Glutamatergic neuron (in vitro differentiated cells): ENCODE measurements at regions not wholly inside any gene's neighbourhood (a gene's known extent, or its start where the extent isn't known, plus 50 kb on each side); places are given as distances from the start of the nearest gene placed in this dataset.

Source experiments
- DNase-seq: peaks from one replicate; pipeline ENCODE4 v3.0.0; 2022
- H3K27ac Mint-ChIP-seq: one replicate; pipeline ENCODE4 v1.8.0; 2020; ENCODE audit warnings: mild to moderate bottlenecking, mixed read lengths, inconsistent platforms; ENCODE audit not compliant: unreplicated experiment
- H3K27me3 Mint-ChIP-seq: one replicate; pipeline ENCODE4 v1.8.0; 2020; ENCODE audit warnings: mild to moderate bottlenecking, moderate library complexity, mixed read lengths, inconsistent platforms; ENCODE audit not compliant: unreplicated experiment
- H3K36me3 Mint-ChIP-seq: one replicate; pipeline ENCODE4 v1.8.0; 2020; ENCODE audit warnings: mild to moderate bottlenecking, mixed read lengths, inconsistent platforms; ENCODE audit not compliant: unreplicated experiment
- H3K4me1 Mint-ChIP-seq: one replicate; pipeline ENCODE4 v1.8.0; 2020; ENCODE audit warnings: mild to moderate bottlenecking, low read depth, mixed read lengths, inconsistent platforms; ENCODE audit not compliant: unreplicated experiment
- H3K4me3 Mint-ChIP-seq: one replicate; pipeline ENCODE4 v1.8.0; 2020; ENCODE audit warnings: mild to moderate bottlenecking, mixed read lengths, inconsistent platforms; ENCODE audit not compliant: unreplicated experiment
- H3K9me3 Mint-ChIP-seq: one replicate; pipeline ENCODE4 v1.8.0; 2020; ENCODE audit warnings: mild to moderate bottlenecking, moderate library complexity, mixed read lengths, inconsistent platforms; ENCODE audit not compliant: unreplicated experiment
- TF ChIP-seq, protein P1 (sequence below): fragments of 200-600 bp; sonication (generic); IDR thresholded peaks from one replicate; pipeline ENCODE4 v1.5.0; 2021; ENCODE audit not compliant: partially characterized antibody, unreplicated experiment

- no peaks in the 10 kb centered on the region for H3K36me3 Mint-ChIP-seq
- H3K27ac Mint-ChIP-seq, result no peak overlapping the region
- no peak for DNase-seq
- H3K4me1 Mint-ChIP-seq, result no peaks in the 10 kb centered on the region
- no peaks in the 10 kb centered on the region for H3K27me3 Mint-ChIP-seq
- H3K4me3 Mint-ChIP-seq, result no peak overlapping the region
- TF ChIP-seq, protein P1, sequence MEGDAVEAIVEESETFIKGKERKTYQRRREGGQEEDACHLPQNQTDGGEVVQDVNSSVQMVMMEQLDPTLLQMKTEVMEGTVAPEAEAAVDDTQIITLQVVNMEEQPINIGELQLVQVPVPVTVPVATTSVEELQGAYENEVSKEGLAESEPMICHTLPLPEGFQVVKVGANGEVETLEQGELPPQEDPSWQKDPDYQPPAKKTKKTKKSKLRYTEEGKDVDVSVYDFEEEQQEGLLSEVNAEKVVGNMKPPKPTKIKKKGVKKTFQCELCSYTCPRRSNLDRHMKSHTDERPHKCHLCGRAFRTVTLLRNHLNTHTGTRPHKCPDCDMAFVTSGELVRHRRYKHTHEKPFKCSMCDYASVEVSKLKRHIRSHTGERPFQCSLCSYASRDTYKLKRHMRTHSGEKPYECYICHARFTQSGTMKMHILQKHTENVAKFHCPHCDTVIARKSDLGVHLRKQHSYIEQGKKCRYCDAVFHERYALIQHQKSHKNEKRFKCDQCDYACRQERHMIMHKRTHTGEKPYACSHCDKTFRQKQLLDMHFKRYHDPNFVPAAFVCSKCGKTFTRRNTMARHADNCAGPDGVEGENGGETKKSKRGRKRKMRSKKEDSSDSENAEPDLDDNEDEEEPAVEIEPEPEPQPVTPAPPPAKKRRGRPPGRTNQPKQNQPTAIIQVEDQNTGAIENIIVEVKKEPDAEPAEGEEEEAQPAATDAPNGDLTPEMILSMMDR, result no peak
- H3K9me3 Mint-ChIP-seq, result no peaks in the 10 kb centered on the region
These were observed 110.6 kb upstream of the RIOK3 start for GRCh38 chr18:23342506-23342905.

DNA sequence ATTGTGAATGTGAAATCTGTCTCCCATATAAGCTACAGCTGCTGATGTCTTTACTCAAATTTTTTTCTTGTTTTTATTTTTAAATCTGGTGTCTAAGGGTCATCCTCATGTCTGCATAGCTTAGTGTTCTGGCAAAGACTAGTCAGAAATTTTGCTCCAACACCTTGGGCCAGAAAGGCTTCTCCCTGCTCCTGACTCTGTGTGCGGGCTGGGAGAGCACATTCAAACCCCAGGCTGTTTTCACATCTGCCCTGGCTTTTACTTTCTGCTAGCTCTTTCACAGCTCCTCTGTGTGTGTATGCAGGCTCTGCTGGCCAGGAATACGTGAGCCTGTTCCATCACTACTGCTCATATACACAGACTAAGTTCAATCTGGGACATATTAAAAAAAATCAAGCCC is 102.9 kb upstream of the RIOK3 start:
- DNase-seq, result no peak
- Mint-ChIP-seq H3K9me3 (peaks cover 2% of the 10 kb centered on the region), H3K27me3 (peaks cover 3% of the 10 kb centered on the region), H3K27ac (no peak overlapping the region), H3K36me3 (peaks cover 18% of the 10 kb centered on the region), H3K4me1 (no peaks in the 10 kb centered on the region), H3K4me3 (no peak overlapping the region)
- TF ChIP-seq, protein P1, result no peak

DNA sequence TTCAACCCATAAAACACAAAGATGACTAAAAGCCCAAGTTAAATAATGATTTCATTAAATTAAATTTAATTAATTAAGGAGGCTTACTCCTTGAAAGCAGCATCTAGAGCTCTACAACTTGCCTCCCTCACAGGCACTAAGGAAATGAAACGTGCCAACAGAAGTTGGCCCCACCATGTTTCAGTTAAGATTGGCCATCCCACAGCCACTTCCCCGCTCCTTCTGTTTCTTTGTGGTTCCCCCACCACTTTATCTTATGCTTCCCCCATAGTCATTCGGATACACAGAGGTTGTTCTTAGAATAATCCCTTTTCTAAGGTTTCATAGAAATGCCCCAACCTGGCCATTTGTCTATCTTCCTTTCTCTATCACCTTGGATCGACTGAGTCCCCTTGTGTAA is 101.6 kb upstream of the RIOK3 start:
- H3K27me3 Mint-ChIP-seq, result peaks cover 3% of the 10 kb centered on the region
- H3K4me3 Mint-ChIP-seq, result no peak overlapping the region
- H3K9me3 Mint-ChIP-seq, result peaks cover 4% of the 10 kb centered on the region
- no peak for DNase-seq
- H3K27ac Mint-ChIP-seq, result no peak overlapping the region
- TF ChIP-seq, protein P1, result no peak
- no peaks in the 10 kb centered on the region for H3K4me1 Mint-ChIP-seq
- H3K36me3 Mint-ChIP-seq, result peaks cover 22% of the 10 kb centered on the region

DNA sequence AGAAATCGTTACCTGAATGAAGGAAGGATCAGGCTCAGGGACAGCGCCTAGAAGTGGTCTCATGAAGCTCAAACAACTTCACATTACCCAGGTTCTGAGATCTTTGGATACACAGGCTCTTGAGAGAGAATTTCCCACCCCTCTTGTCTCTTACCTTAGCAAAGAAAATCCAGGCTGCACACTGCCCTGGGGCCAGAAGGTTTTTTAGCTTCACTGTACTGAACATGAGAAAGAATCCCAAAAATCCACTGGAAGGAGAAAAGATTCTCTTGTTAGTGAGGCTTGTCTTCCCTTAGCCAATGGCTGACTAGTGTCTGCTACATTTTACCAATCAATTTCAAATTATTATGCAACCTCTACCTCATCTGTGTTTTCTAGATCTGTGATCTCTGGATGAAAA is 101.0 kb upstream of the RIOK3 start:
- no peak for DNase-seq
- Mint-ChIP-seq H3K4me1 (no peaks in the 10 kb centered on the region), H3K36me3 (peaks cover 22% of the 10 kb centered on the region), H3K27me3 (peaks cover 3% of the 10 kb centered on the region), H3K9me3 (peaks cover 4% of the 10 kb centered on the region), H3K27ac (no peak overlapping the region), H3K4me3 (no peak overlapping the region)
- TF ChIP-seq, protein P1, result no peak

DNA sequence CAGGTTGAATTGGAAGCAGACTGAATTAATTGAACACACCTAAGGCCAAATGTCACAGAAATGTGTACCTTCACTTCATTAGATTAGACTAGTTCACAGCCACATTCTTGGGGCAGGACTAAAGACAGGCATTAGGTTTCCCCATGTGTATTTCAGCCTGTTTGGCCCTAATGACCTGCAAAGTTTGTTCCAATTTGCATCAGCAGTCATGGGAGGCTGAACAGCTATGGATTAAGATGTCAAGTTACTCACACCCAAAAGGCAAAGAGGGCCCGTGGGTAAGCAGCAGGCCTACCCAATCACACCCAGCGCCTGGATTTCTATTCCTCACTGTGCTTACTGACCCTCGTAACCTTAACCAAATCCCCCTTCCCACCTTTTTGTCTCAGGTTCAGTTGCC is 99.6 kb upstream of the RIOK3 start:
- Mint-ChIP-seq H3K4me3 (no peak overlapping the region), H3K4me1 (peaks cover 7% of the 10 kb centered on the region), H3K27me3 (peaks cover 3% of the 10 kb centered on the region), H3K27ac (no peak overlapping the region), H3K9me3 (peaks cover 4% of the 10 kb centered on the region), H3K36me3 (peaks cover 22% of the 10 kb centered on the region)
- DNase-seq, result no peak
- TF ChIP-seq, protein P1, result no peak
